GM04503 (cell line): ENCODE measurements at regions not wholly inside any gene's neighbourhood (a gene's known extent, or its start where the extent isn't known, plus 50 kb on each side); places are given as distances from the start of the nearest gene placed in this dataset.

Experiments used
- DNase-seq: peaks from one replicate; pipeline ENCODE4 v3.0.0-alpha.2; 2012; ENCODE audit warnings: low read depth

- DNase-seq, result no peak
These were observed 373.0 kb downstream of the MID1IP1 start for GRCh38 chrX:39174241-39174771.

GRCh38 chrX:39174772-39175417, 373.6 kb downstream of the MID1IP1 start:
- DNase-seq, result no peak

- DNase-seq, result no peak
These were observed 374.3 kb downstream of the MID1IP1 start for GRCh38 chrX:39175418-39176057.

GRCh38 chrX:39176105-39176504, 374.8 kb downstream of the MID1IP1 start:
- no peak for DNase-seq

- DNase-seq, result no peak
These were observed 388.2 kb downstream of the MID1IP1 start for GRCh38 chrX:39189431-39189830.

GRCh38 chrX:39194673-39195072, 393.4 kb downstream of the MID1IP1 start:
- no peak for DNase-seq

GRCh38 chrX:39195156-39195555, 393.9 kb downstream of the MID1IP1 start:
- DNase-seq, result no peak

GRCh38 chrX:39196192-39197102, 395.2 kb downstream of the MID1IP1 start:
- DNase-seq, result peak; percentile 28

- DNase-seq, result no peak
These were observed 398.2 kb downstream of the MID1IP1 start for GRCh38 chrX:39199429-39199828.

GRCh38 chrX:39201305-39201990, 400.2 kb downstream of the MID1IP1 start:
- DNase-seq, result no peak

GRCh38 chrX:39202641-39203040, 401.4 kb downstream of the MID1IP1 start:
- DNase-seq, result no peak

- DNase-seq, result no peak
These were observed 402.2 kb downstream of the MID1IP1 start for GRCh38 chrX:39203427-39203826.

- no peak for DNase-seq
These were observed 403.1 kb downstream of the MID1IP1 start for GRCh38 chrX:39204353-39204752.

GRCh38 chrX:39204945-39205344, 403.7 kb downstream of the MID1IP1 start:
- DNase-seq, result no peak

- DNase-seq, result no peak
These were observed 404.2 kb downstream of the MID1IP1 start for GRCh38 chrX:39205467-39205866.

- no peak for DNase-seq
These were observed 405.3 kb downstream of the MID1IP1 start for GRCh38 chrX:39206399-39207145.

GRCh38 chrX:39211501-39211900, 410.2 kb downstream of the MID1IP1 start:
- no peak for DNase-seq

GRCh38 chrX:39212456-39212855, 411.2 kb downstream of the MID1IP1 start:
- DNase-seq, result no peak

- no peak for DNase-seq
These were observed 413.3 kb downstream of the MID1IP1 start for GRCh38 chrX:39214387-39215126.

GRCh38 chrX:39220952-39221351, 419.7 kb downstream of the MID1IP1 start:
- DNase-seq, result no peak
